Ovary (tissue), 3 donors: ENCODE measurements at regions not wholly inside any gene's neighbourhood (a gene's known extent, or its start where the extent isn't known, plus 50 kb on each side); places are given as distances from the start of the nearest gene placed in this dataset.
"Not testable (repeated sequence)": the region's sequence is repeated elsewhere in the genome, so short reads cannot be mapped to it uniquely, and the experiment has no call there.

Source experiments
- EP300 ChIP-seq: sonication (generic); formaldehyde crosslinking; IDR thresholded peaks from one replicate; pipeline ENCODE4 v1.6.1; 2017; ENCODE audit warnings: antibody characterized with exemption
- TF ChIP-seq, protein P1 (sequence below), 3 donors: fragments of 450-650 bp in 2 of 3; fragments of 200-600 bp in 1 of 3; IDR thresholded peaks; one replicate each; pipeline versions ENCODE4 v1.5.1 to v1.8.0; 2016 to 2022; ENCODE audit warnings: antibody characterized with exemption in 3 of 3, mild to moderate bottlenecking in 1 of 3
- donor health status: DM: no; HTN: no; CAD: no.

- TF ChIP-seq, protein P1, sequence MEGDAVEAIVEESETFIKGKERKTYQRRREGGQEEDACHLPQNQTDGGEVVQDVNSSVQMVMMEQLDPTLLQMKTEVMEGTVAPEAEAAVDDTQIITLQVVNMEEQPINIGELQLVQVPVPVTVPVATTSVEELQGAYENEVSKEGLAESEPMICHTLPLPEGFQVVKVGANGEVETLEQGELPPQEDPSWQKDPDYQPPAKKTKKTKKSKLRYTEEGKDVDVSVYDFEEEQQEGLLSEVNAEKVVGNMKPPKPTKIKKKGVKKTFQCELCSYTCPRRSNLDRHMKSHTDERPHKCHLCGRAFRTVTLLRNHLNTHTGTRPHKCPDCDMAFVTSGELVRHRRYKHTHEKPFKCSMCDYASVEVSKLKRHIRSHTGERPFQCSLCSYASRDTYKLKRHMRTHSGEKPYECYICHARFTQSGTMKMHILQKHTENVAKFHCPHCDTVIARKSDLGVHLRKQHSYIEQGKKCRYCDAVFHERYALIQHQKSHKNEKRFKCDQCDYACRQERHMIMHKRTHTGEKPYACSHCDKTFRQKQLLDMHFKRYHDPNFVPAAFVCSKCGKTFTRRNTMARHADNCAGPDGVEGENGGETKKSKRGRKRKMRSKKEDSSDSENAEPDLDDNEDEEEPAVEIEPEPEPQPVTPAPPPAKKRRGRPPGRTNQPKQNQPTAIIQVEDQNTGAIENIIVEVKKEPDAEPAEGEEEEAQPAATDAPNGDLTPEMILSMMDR (IDR thresholded peaks at IDR 0.05) = not testable (repeated sequence)
- not testable (repeated sequence) for TF ChIP-seq EP300
These were observed 97.6 kb downstream of the IER5 start for GRCh38 chr1:181186133-181186532.
